HG03457 (cell line): ENCODE measurements at regions not wholly inside any gene's neighbourhood (a gene's known extent, or its start where the extent isn't known, plus 50 kb on each side); places are given as distances from the start of the nearest gene placed in this dataset.
A peak's percentile ranks its signal among the peaks of the same experiment; 100 is the strongest.

Experiments used
- ATAC-seq: cut with Tn5 transposase; IDR thresholded peaks from one replicate; pipeline ENCODE4 v1.9.1; 2021; ENCODE audit warnings: moderate number of reproducible peaks; ENCODE audit not compliant: unreplicated experiment

GRCh38 chr1:199151634-199152425, 513.0 kb downstream of the PTPRC start:
- peak; percentile 45 for ATAC-seq

GRCh38 chr1:199152676-199153075, 513.8 kb downstream of the PTPRC start:
- ATAC-seq: no peak

- no peak for ATAC-seq
Measured at GRCh38 chr1:199155166-199156019, 516.6 kb downstream of the PTPRC start.

GRCh38 chr1:199157494-199157893, 518.7 kb downstream of the PTPRC start:
- no peak for ATAC-seq

GRCh38 chr1:199160521-199161318, 521.9 kb downstream of the PTPRC start:
- no peak for ATAC-seq

- no peak for ATAC-seq
Measured at GRCh38 chr1:199161319-199161680, 522.5 kb downstream of the PTPRC start.

GRCh38 chr1:199161766-199162303, 523.0 kb downstream of the PTPRC start:
- ATAC-seq: no peak

- no peak for ATAC-seq
Measured at GRCh38 chr1:199163267-199163666, 524.4 kb downstream of the PTPRC start.

GRCh38 chr1:199163670-199164069, 524.8 kb downstream of the PTPRC start:
- no peak for ATAC-seq

GRCh38 chr1:199167460-199167859, 528.6 kb downstream of the PTPRC start:
- ATAC-seq: no peak

GRCh38 chr1:199168888-199169585, 530.2 kb downstream of the PTPRC start:
- no peak for ATAC-seq

- no peak for ATAC-seq
Measured at GRCh38 chr1:199170711-199171110, 531.9 kb downstream of the PTPRC start.

GRCh38 chr1:199172171-199173124, 533.6 kb downstream of the PTPRC start:
- ATAC-seq: no peak

GRCh38 chr1:199173356-199173755, 534.5 kb downstream of the PTPRC start:
- ATAC-seq: peak; percentile 90

- no peak for ATAC-seq
Measured at GRCh38 chr1:199174336-199174735, 535.5 kb downstream of the PTPRC start.

- ATAC-seq: no peak
Measured at GRCh38 chr1:199176713-199177112, 537.9 kb downstream of the PTPRC start.

- no peak for ATAC-seq
Measured at GRCh38 chr1:199177241-199177640, 538.4 kb downstream of the PTPRC start.

GRCh38 chr1:199178646-199179045, 539.8 kb downstream of the PTPRC start:
- no peak for ATAC-seq

GRCh38 chr1:199182186-199182843, 543.5 kb downstream of the PTPRC start:
- no peak for ATAC-seq
